Smooth muscle cell (in vitro differentiated cells): ENCODE measurements at regions not wholly inside any gene's neighbourhood (a gene's known extent, or its start where the extent isn't known, plus 50 kb on each side); places are given as distances from the start of the nearest gene placed in this dataset.

Experiments used
- DNase-seq: peaks from one replicate; lab custom pipeline; 2025; ENCODE audit not compliant: unreplicated experiment; lab: John Stamatoyannopoulos, UW
- H2AFZ ChIP-seq: fragments of 200-600 bp; sonication (generic); 2 replicates; pipeline ENCODE4 v1.6.0; 2016; ENCODE audit warnings: antibody characterized with exemption, low read depth, mild to moderate bottlenecking
- H3F3A ChIP-seq: fragments of 200-600 bp; sonication (generic); 2 replicates; pipeline ENCODE4 v1.6.0; 2017; ENCODE audit warnings: antibody characterized with exemption, low read depth
- H3K27ac ChIP-seq: fragments of 200-600 bp; sonication (generic); 2 replicates; pipeline ENCODE4 v1.5.1; 2016; ENCODE audit warnings: low read depth, mild to moderate bottlenecking
- H3K27me3 ChIP-seq: fragments of 200-600 bp; sonication (generic); 2 replicates; pipeline ENCODE4 v1.6.1; 2016; ENCODE audit warnings: low read depth, mild to moderate bottlenecking
- H3K36me3 ChIP-seq: fragments of 200-600 bp; sonication (generic); 2 replicates; pipeline ENCODE4 v1.5.1; 2016; ENCODE audit warnings: low read depth
- H3K4me1 ChIP-seq: fragments of 200-600 bp; sonication (generic); 2 replicates; pipeline ENCODE4 v1.5.1; 2016; ENCODE audit warnings: low read depth
- H3K4me2 ChIP-seq: fragments of 200-600 bp; sonication (generic); 2 replicates; pipeline ENCODE4 v1.6.0; 2016; ENCODE audit warnings: mild to moderate bottlenecking
- H3K4me3 ChIP-seq: fragments of 200-600 bp; sonication (generic); 2 replicates; pipeline ENCODE4 v1.5.1; 2016; ENCODE audit warnings: mild to moderate bottlenecking
- H3K79me2 ChIP-seq: fragments of 200-600 bp; sonication (generic); 2 replicates; pipeline ENCODE4 v1.6.0; 2016; ENCODE audit warnings: low read depth, mild to moderate bottlenecking
- H3K9ac ChIP-seq: fragments of 200-600 bp; sonication (generic); 2 replicates; pipeline ENCODE4 v1.6.0; 2016; ENCODE audit warnings: low read depth
- H3K9me3 ChIP-seq: fragments of 200-600 bp; sonication (generic); replicated peaks from 2 replicates; pipeline ENCODE4 v1.5.1; 2016; ENCODE audit warnings: low read depth
- H4K20me1 ChIP-seq: fragments of 200-600 bp; sonication (generic); 2 replicates; pipeline ENCODE4 v1.6.0; 2016; ENCODE audit warnings: low read depth
- WGBS: methylation state at CpG from one replicate; pipeline ENCODE4 v1.1.7; 2016; ENCODE audit warnings: low lambda C conversion rate; 5-methylcytosine and 5-hydroxymethylcytosine counted together
- TF ChIP-seq, protein P1 (sequence below): fragments of 200-600 bp; sonication (generic); IDR thresholded peaks from 2 replicates; pipeline ENCODE4 v1.5.1; 2017; ENCODE audit warnings: borderline replicate concordance, mild to moderate bottlenecking, antibody characterized with exemption; ENCODE audit not compliant: insufficient read depth, poor library complexity, severe bottlenecking

- Histone ChIP-seq H3K27ac (no peak overlapping the region), H3K4me2 (no peak overlapping the region), H3K4me1 (no peaks in the 10 kb centered on the region), H3K9me3 (no peaks in the 10 kb centered on the region), H3K27me3 (peaks cover 4% of the 10 kb centered on the region), H3K36me3 (no peaks in the 10 kb centered on the region), H2AFZ (no peak overlapping the region), H3K79me2 (no peaks in the 10 kb centered on the region), H3K9ac (no peak overlapping the region), H3F3A (no peaks in the 10 kb centered on the region), H4K20me1 (no peaks in the 10 kb centered on the region), H3K4me3 (no peak overlapping the region)
- TF ChIP-seq, protein P1, sequence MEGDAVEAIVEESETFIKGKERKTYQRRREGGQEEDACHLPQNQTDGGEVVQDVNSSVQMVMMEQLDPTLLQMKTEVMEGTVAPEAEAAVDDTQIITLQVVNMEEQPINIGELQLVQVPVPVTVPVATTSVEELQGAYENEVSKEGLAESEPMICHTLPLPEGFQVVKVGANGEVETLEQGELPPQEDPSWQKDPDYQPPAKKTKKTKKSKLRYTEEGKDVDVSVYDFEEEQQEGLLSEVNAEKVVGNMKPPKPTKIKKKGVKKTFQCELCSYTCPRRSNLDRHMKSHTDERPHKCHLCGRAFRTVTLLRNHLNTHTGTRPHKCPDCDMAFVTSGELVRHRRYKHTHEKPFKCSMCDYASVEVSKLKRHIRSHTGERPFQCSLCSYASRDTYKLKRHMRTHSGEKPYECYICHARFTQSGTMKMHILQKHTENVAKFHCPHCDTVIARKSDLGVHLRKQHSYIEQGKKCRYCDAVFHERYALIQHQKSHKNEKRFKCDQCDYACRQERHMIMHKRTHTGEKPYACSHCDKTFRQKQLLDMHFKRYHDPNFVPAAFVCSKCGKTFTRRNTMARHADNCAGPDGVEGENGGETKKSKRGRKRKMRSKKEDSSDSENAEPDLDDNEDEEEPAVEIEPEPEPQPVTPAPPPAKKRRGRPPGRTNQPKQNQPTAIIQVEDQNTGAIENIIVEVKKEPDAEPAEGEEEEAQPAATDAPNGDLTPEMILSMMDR, result no peak
- DNase-seq, result no peak
- 94% methylated on average over 29 of the region's 29 CpGs for WGBS
Observed at GRCh38 chr2:3037196-3038194, 340.1 kb downstream of the EIPR1 start.

- no peaks in the 10 kb centered on the region for H3K36me3 ChIP-seq
- 93% methylated on average over 18 of the region's 18 CpGs for WGBS
- no peak overlapping the region for H3K4me3 ChIP-seq
- H3K27ac ChIP-seq, result no peak overlapping the region
- no peaks in the 10 kb centered on the region for H3F3A ChIP-seq
- TF ChIP-seq, protein P1, result no peak
- DNase-seq, result no peak
- H3K9ac ChIP-seq, result no peak overlapping the region
- H3K4me1 ChIP-seq, result no peaks in the 10 kb centered on the region
- no peaks in the 10 kb centered on the region for H3K9me3 ChIP-seq
- peaks cover 4% of the 10 kb centered on the region for H3K27me3 ChIP-seq
- H4K20me1 ChIP-seq, result no peaks in the 10 kb centered on the region
- H3K4me2 ChIP-seq, result no peak overlapping the region
- H2AFZ ChIP-seq, result no peak overlapping the region
- H3K79me2 ChIP-seq, result no peaks in the 10 kb centered on the region
Observed at GRCh38 chr2:3036432-3037125, 341.0 kb downstream of the EIPR1 start.

DNA sequence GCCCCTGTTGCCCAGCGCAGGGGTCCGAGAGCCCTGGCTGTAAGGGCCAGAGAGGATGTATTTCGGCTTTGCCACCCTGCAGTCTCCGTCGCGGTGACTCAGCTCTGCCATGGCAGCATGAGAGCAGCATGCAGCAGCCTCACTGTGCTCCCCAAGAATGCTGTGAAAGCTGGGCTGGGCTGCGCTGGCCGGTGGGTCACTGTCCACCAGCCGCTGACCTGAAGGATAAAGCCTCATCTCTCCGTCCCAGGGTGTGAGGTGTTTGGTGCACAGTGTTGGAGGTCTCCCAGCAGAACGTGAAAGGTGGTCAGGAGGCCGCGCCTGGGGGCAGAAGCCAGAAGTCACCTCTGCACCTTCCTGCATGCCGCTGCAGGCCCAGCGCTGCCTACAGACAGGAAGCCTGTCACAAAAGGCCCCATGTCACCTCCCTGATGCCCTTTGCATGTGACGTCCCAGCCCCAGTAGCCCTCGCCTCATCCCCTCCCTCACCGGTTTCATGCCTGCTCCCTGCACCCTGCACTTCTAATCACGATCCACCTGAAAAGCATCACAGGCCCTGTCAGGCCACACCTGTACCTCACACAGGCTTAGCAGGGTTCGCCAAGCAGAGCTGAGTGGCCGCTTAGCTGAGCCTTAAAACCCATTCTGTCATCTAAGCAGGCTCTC lies 342.1 kb downstream of the EIPR1 start:
- no peak overlapping the region for H3K4me2 ChIP-seq
- H3K27me3 ChIP-seq, result peaks cover 4% of the 10 kb centered on the region
- H3K9ac ChIP-seq, result no peak overlapping the region
- H2AFZ ChIP-seq, result no peak overlapping the region
- no peaks in the 10 kb centered on the region for H3K79me2 ChIP-seq
- no peaks in the 10 kb centered on the region for H3F3A ChIP-seq
- H3K36me3 ChIP-seq, result no peaks in the 10 kb centered on the region
- H3K9me3 ChIP-seq, result no peaks in the 10 kb centered on the region
- H3K4me1 ChIP-seq, result no peaks in the 10 kb centered on the region
- DNase-seq, result no peak
- no peak overlapping the region for H3K4me3 ChIP-seq
- no peaks in the 10 kb centered on the region for H4K20me1 ChIP-seq
- H3K27ac ChIP-seq, result no peak overlapping the region
- WGBS, result 91% methylated on average over 21 of the region's 21 CpGs
- TF ChIP-seq, protein P1, result no peak
